A673 (cell line): ENCODE measurements at regions not wholly inside any gene's neighbourhood (a gene's known extent, or its start where the extent isn't known, plus 50 kb on each side); places are given as distances from the start of the nearest gene placed in this dataset.

Source experiments
- EZH2 ChIP-seq: fragments of 200-600 bp; sonication (generic); IDR thresholded peaks from 2 replicates; pipeline ENCODE4 v1.6.1; 2017; ENCODE audit warnings: borderline replicate concordance, low read depth, mild to moderate bottlenecking, mixed read lengths, antibody characterized with exemption, low read length; ENCODE audit not compliant: poor library complexity, severe bottlenecking
- TF ChIP-seq, protein P1 (sequence below): fragments of 300-800, 200-600 bp; sonication (generic); conservative IDR thresholded peaks from 2 replicates; pipeline ENCODE4 v1.5.1; 2017; ENCODE audit warnings: low read depth, mild to moderate bottlenecking, antibody characterized with exemption, low read length, moderate library complexity, mixed read lengths

DNA sequence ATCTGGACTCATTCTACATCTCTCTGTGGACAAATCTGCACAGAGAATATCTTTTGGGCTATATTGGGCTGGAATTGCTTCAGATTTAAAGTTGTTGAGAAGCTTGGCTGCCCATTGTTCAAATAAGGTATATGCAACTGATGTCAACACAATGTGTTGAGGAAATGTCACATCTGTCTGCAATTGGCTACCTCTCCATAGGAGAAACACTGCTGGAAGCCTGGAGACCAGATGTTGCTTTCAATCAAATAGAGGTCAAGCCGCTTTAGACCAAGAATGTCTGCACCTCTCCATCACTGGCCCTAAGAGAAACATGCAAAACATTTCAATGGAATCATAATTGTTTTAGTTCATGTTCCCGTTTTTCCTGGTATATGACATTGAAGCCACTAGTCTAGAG lies 720.2 kb downstream of the SLC4A3 start:
- TF ChIP-seq, protein P1, sequence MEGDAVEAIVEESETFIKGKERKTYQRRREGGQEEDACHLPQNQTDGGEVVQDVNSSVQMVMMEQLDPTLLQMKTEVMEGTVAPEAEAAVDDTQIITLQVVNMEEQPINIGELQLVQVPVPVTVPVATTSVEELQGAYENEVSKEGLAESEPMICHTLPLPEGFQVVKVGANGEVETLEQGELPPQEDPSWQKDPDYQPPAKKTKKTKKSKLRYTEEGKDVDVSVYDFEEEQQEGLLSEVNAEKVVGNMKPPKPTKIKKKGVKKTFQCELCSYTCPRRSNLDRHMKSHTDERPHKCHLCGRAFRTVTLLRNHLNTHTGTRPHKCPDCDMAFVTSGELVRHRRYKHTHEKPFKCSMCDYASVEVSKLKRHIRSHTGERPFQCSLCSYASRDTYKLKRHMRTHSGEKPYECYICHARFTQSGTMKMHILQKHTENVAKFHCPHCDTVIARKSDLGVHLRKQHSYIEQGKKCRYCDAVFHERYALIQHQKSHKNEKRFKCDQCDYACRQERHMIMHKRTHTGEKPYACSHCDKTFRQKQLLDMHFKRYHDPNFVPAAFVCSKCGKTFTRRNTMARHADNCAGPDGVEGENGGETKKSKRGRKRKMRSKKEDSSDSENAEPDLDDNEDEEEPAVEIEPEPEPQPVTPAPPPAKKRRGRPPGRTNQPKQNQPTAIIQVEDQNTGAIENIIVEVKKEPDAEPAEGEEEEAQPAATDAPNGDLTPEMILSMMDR, result no peak
- no peak for TF ChIP-seq EZH2
